GM21723 (cell line): ENCODE measurements at regions not wholly inside any gene's neighbourhood (a gene's known extent, or its start where the extent isn't known, plus 50 kb on each side); places are given as distances from the start of the nearest gene placed in this dataset.

Experiments used
- ATAC-seq: cut with Tn5 transposase; IDR thresholded peaks from one replicate; pipeline ENCODE4 v1.9.1; 2021; ENCODE audit warnings: mild to moderate bottlenecking, moderate library complexity; ENCODE audit not compliant: unreplicated experiment

DNA sequence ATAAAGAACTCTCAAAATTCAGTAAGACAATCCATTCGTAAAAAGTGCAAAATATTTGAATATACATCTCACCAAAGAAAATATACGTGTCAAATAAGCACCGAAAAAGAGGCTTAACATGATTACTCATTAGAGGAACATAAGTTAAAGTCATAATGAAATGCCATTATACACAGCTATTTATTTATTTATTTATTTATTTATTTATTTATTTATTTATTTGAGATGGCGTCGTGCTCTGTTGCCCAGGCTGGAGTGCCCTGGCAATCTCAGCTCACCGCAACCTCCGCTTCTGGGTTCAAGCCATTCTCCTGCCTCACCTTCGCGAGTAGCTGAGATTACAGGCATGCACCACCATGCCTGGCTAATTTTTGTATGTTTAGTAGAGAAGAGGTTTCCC lies 203.6 kb upstream of the UBASH3B start:
- ATAC-seq, result no peak

DNA sequence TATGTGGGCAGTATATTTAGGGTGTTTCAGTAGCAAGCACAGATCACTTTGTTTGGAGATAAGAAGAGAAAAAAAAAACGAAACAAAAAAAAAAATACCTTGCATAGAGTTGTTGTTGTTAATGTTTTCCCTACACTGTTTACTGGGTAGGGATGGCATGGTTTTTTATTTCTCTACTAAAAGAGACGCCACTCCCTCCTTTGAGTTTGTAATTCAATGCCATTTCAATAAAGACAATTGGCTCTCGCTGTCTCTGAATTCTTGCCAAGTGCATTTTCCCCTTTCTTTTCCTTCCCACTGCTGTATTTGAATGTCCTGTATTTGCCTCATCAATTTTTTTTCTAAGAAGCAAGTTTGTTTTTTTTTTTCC lies 213.9 kb upstream of the UBASH3B start:
- no peak for ATAC-seq

DNA sequence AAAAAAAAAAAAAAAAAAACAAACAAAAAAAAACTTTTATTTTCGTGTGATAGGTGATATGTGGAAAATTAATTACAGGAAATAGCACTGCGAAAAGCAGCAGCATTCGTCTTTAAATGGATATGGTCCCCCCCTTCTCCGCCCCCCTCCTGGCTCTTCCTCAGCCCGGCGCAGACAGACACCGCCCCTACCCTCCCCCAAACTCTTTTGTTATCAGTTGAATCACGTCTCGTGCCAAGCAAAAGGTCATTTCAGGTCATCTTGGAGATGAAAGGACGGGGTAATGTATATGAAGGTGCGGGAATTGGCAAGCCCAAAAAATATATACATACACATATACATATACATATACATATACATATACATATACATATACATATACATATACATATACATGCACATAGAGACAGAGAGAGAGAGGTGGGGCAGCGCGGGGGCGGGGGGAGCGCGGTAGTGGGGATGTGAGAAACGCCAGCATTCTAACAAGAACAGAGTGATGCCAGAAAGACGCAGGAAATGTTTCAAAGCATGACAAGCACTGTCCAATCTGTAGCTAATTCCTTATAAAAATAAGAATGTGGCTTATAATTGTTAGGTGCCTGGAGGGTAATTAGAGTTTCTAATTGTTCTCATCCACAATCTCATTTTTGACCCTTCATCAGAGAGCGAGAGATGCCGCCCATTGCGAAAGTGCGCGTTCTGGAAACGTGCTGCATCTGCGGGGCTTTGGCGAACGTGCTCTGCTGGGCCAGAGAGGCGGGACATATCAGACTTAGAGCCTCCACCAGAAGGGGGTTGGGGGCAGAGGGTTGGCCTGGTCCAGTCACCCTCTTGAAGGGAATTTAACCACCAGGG lies 214.5 kb upstream of the UBASH3B start:
- no peak for ATAC-seq

DNA sequence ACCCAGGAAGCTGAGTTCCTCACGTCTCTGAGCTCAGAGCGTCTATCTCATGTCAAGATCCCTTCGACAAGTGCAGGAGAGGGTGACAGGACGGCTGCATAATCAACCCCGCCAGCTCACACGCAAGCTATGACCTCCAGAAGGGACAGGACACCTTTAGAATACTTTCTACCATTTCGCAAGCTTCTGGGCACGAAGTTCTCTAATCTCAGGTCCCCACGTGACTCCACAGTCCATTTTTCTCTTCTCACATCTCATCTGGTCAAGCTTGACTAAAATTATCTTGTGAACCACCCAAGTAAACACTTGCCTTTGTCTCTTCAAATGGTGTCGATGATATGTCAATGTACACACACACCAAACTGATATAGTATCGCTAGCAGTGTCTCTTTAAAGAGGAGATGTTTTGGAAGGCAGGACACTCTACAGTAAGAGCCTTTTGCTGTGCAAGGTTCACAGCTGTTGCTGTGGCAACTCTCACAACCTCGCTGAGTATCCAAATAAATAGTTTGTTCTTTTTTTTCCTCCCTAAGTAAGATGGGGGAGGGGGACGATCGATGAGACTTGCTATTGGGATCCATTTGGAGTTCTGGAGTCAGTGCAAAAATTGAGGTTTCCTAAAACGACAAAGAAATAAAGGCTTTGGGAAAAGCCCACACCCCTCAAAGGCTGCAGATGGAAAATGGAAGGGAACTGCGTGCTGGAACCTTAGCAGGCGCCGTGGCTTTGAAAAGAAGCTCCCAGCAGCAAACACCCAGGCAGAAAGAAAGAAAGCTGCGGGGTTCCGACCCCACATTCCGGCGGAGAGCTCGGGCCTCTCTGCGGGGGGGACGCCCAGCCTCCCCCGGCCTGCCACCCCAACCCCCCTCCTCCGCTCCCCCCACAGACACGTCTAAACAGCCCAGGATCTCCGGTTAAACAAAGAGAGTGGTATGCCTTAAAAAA lies 215.4 kb upstream of the UBASH3B start:
- no peak for ATAC-seq

DNA sequence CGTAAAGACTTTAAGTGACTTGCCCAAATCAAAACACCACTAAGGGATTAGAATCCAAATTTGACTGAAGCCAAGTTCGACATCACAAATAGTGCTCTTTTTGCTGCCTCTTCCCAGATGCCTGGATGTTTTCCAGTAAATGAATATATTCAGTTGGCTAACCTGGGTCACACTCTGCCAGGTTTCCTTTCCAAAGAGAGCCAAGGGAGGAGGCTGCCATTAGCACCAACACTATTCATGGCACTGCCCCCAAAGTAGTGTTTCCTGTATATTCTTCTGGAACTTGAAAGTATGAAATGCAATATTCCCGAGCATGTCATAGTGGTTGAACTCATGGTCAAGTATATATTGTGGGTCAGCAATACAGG lies 219.3 kb upstream of the UBASH3B start:
- no peak for ATAC-seq

DNA sequence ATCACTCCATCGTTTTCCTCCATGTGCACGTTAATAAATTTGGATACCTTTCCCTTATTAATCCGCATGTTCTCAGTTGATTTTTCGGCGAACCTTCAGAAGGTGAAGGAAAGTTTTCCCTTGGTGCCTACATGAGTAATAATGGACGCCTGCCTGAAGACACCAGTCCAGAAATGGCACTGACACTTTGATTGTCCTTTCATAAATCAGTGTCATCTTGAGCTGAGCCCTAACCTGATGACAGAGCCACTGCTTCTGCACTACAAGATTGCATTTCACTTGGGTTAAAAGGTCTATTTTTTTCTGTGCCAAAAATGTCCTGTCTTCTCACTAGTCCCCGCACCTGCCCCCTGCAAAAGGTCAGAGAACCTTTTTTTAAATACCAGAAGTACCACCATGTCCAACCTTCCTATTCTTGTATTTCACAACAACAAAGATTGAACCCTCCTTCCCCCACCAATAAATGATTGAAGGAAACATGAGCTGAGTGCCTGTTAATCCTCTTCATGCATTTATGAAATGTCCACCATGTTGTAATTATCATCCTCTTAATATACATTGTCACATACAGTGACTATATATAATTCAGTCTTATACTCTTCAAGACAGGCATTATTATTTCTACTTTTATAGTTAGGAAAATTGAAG lies 219.9 kb upstream of the UBASH3B start:
- no peak for ATAC-seq

DNA sequence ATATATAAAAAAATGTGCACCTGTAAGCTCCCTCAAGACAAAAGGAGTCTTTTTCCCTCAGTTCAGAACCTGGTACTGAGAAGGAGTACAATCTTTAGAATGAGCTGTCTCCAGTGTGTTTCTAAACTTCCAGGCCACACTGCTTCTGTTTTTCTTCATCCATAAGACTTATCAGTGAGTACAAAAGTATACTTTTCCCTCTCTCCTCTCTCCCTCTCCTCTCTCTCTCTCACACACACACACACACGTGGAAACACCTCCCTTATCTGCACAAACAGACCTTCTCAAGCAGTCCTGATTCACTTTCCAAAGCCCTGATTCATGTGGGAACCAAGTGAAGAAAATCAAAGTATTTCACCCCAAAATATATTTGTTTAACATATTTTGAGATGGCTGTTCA lies 220.7 kb upstream of the UBASH3B start:
- no peak for ATAC-seq

DNA sequence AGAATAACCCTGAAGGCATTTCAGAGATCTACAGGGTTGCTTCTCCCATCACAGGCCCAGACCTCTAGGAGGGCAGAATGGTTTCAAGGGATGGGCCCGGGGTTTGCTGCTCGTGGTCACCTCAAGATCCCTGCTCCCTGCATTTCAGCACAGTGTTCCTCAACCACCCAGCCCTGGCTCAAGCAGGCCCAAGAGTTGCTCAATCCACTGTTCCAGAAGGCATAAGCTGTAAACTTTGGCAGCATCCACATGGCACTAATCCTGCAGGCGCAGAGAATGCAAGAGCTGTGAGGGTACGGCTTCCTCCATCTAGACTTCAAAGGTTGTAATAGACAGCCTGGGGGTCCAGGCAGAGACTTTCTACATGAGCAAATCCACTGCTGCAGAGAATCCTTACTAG lies 225.0 kb upstream of the UBASH3B start:
- no peak for ATAC-seq

DNA sequence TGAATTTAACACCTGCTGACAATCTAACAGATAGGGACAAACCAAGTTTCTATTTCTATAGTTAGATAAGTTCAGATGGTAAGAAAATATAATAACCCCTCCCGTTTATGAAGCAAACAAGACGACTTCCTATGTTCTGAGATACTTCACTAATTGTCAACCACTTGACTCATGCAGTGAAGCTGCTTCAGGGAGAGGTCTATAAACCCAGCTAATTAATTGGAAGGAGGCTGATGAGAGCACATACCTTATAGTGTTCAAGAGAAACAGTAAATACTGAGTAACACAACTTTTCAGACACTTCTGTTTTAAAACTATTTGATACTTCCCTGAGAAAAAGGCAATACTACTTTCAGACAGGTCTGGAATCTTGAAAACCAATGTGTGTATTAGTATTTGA lies 229.4 kb upstream of the UBASH3B start:
- no peak for ATAC-seq

DNA sequence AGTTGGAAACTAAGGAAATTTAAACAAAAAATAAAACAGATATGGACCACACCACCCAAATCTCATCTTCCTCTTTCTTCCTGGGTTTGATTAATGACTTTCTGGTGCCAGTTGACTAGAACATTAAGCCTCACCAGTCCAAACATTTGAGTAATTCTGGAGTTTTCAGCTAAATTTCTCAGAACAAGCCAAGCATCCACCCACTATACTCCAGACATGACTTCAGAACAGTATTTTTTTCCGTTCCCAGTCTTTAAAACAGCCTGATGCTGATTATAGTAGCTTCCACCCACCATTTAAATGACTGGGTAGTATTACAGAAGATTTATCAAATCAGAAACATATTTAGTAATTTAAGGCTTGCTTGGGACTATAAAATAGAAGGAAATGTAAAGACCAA lies 230.9 kb upstream of the UBASH3B start:
- ATAC-seq, result no peak

DNA sequence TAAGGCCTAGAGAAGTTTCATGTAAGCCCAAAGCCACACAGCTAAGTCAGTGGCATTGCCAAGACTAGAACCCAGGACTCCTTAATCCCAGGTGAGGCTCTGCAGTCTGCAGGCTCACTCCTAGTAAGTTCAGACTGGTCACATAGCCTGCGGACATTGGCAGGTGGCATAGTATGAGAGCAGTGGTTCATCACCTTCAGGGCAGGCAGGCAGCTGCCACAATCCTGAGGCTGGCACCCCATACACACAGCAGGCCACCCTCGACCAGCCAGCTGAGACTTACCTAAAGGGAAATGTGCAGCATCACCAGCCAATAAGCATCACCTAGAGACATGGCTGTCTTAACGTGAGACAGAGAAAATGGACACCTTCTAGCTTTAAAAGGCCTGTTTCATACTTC lies 231.6 kb upstream of the UBASH3B start:
- ATAC-seq, result no peak

DNA sequence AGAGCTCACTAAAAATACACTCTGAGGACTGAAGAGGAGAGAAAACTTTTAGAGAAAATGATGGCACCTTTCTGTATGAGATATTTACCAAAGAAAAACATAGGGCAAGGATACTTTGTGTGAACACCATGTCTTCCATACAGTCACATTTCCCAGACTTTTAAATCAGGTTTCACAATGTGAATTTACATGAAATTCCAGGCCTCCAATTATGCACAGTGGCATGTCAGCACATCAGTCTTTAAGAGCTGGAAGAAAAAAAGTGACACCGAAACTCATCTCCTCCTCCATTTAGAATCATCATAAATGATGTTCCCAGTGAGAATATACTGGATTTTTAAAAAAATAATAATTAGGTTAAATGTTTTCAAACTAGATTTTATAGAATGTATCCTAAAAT lies 232.2 kb upstream of the UBASH3B start:
- ATAC-seq, result no peak

DNA sequence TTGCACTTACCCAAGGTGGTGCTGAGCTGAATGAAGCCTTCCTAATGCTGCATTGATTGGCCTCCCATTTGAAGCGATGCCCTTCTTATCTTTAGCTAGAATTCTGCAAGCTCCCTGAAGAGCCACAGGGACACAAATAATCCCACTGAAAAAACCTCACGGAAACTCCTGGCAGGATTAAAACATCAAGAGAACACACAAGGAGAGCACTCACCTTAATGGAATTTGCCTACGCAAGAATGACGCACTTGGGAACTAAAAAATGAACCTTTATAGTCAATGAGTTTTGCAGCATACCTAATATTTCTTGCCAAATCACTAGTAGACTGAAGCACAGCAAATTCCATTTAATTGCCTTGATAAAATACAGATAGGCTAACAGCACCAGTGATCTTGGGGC lies 232.8 kb upstream of the UBASH3B start:
- no peak for ATAC-seq

DNA sequence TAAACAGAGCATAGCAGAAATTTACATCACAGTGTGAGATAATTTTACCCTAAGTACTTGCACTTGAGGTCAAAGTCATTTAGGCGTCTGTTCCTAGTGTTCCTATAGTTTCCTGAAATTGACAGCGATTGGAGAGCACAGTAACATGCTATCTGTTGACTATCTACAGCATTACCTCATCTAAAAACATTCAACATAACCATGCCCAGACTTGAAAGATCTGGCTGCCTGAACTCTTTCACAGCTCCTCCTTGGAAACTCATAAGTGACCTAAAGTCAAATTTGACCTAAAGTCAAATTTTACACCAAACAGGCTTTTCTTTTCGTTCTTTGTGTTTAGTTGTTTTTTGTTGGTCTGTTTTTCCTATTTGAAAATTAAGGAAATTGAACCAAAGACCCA lies 233.8 kb upstream of the UBASH3B start:
- no peak for ATAC-seq

DNA sequence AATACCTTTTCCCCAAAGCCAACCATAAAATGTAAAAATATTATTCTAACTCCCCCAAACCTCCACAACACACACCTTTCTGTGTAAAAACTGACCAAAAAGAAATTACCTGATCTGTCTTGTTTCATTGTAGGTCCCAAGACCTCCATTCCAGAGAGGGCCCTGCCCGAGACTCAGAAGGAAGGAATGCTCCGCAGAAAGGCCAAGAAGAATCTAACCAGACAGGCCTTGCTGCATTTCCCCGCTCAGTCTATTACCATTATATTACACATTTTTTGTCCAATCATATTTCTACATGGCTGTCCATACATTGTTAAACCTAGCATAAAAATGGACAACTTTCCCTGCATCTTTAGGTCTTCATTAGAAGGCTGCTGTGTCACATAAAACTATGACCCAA lies 237.5 kb upstream of the UBASH3B start:
- ATAC-seq, result no peak

DNA sequence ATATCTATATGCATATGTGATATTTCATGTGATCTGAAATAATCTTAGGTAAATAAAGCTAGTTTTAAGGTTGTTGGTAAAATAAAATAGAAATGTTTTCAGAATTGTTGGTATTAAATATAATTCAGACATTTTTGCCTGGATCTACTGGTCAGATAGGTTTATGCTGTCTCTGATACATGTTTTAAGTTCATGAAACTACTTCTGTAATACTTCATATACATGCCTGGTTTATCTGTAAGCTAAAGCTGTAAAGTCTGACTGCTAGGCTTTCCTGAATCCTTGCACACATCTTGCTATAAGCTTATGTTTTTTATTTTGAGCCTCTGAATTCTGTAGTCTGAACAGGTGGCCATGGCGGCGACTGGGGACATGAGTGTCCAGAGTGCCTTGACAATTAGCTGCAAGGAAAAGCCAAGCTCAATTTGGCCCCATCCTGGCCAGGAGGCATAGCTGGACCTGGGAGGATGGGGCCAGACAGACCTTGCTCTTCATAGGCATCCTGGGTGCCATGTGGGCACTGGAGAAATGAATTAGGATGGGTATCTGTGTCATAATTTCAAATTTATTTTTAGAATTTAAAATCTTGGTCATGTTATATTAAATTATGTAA lies 241.0 kb upstream of the UBASH3B start:
- no peak for ATAC-seq

DNA sequence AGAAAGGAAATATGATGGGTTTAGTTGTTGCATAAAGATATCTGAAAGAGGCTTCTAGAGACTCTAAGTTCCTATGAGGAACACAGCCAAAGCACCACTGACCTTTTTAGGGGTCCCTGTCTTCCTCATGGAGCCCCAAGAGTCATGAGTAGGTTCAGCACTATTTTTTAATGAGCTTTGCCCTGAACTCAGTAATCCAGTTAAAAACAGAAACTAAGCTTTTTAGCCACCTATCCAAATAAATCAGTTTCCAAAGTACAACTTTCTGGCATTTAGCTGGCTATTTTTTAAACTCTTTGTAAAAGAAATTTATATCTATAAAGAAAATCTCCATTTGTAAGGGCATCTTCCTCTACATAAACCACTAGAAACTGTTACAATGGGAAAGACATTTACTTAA lies 241.8 kb upstream of the UBASH3B start:
- no peak for ATAC-seq

DNA sequence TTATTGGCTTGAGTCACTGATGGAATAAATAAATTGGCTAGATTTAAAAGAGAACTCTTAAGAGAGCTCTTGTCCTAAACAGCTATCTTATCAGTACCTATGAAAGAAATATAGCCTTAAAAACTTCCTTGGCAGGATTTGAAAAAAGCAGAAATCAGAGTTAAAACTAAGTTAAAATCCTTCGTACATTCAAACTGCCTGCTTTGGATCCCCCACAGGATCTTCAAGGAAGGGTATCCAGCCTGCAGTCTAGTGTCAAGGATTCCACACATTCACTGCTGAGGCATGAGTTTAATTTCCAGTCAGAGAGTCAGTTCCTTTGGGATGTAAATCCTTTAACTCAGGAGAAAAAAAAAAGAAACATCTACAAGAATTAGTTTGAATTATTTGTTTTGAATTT lies 242.9 kb upstream of the UBASH3B start:
- no peak for ATAC-seq

DNA sequence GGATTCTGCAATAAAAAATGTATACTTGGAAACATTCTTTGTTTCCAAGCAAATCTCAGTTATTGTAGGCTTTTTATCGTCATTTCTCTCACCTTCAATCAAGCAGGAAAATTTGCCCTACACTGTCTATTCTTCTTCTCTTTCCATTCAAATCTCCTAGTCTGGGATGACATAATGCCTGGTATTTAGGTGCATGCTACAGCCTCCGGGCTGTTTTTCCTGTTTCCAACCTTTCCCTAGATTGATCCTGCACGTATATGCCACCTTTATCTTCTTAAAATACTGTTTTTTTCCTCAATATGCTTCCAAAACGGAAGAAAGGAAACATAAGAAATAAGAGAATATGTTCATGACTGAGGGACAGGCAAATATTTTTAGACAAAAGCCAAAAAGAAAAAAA lies 249.1 kb upstream of the UBASH3B start:
- ATAC-seq, result no peak

DNA sequence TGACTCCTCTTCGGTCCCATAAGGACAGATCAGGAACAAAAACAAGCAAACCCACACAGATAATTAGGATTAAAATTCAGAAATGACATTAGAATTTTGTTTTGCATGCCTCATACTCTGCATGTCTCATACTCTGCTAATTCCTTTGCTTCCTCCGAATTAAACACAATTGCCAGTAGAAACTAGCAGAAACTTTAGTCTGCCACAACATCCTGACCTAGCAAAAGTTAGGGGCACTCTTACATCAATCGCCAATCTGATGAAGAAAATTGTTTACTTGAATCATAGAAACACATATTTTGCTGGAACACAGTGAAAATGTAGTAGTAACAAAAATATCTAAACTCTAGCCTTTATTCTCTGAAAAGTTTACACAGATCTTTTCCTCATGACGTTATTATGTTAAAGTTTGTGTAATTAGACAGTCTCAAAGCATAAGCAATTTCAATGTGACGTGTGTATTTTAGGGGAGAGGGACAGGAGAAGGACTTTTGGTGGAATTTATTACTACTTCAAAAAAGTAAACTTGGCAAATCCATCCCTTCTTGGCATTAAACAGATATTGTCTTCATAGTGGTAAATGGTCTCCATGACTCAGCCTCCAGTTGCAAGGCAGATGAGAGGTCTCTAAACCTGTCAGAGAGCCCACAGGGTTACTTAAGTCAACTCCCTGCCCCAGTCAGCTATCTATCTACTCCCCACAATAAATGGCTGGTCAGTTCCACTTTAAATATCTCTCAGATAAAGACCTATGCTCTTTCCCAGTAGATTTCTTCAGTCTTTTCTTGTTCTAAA lies 249.8 kb upstream of the UBASH3B start:
- no peak for ATAC-seq
